ENCODE measurements at regions not wholly inside any gene's neighbourhood (a gene's known extent, or its start where the extent isn't known, plus 50 kb on each side); places are given as distances from the start of the nearest gene placed in this dataset.

- FAIRE-seq, result no peak
- 0% methylated on average over 3 of the region's 3 CpGs for whole genome bisulfite sequencing (ENCODE audit: insufficient coverage, insufficient replicate concordance, low lambda C conversion rate, missing lambda C conversion rate)
- intact Hi-C loops (cut with micrococcal nuclease; ENCODE audit: unreplicated experiment) (no loop called here), in situ Hi-C loops (cut with MboI) (no loop called here)
- no peak overlapping the region for H3K4me2 ChIP-seq (ENCODE audit: control insufficient read depth, insufficient read depth)
- no peaks in the 10 kb centered on the region for H3K36me3 ChIP-seq (ENCODE audit: control insufficient read depth in 2 of 2, insufficient read depth in 2 of 2, low read length in 1 of 2)
- POLR2A ChIA-PET, result no interaction called here
- H3K79me2 ChIP-seq (ENCODE audit: control insufficient read depth, insufficient read depth, low read length), result no peaks in the 10 kb centered on the region
- RAD21 ChIA-PET (ENCODE audit: unreplicated experiment), result no interaction called here
- no peak overlapping the region for H2AFZ ChIP-seq (ENCODE audit: control insufficient read depth, low read depth, low read length)
- TF ChIP-seq, protein P1, sequence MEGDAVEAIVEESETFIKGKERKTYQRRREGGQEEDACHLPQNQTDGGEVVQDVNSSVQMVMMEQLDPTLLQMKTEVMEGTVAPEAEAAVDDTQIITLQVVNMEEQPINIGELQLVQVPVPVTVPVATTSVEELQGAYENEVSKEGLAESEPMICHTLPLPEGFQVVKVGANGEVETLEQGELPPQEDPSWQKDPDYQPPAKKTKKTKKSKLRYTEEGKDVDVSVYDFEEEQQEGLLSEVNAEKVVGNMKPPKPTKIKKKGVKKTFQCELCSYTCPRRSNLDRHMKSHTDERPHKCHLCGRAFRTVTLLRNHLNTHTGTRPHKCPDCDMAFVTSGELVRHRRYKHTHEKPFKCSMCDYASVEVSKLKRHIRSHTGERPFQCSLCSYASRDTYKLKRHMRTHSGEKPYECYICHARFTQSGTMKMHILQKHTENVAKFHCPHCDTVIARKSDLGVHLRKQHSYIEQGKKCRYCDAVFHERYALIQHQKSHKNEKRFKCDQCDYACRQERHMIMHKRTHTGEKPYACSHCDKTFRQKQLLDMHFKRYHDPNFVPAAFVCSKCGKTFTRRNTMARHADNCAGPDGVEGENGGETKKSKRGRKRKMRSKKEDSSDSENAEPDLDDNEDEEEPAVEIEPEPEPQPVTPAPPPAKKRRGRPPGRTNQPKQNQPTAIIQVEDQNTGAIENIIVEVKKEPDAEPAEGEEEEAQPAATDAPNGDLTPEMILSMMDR (IDR thresholded peaks at IDR 0.05 in 2 of 3, conservative IDR thresholded peaks at IDR 0.05 in 1 of 3; ENCODE audit: control insufficient read depth in 2 of 3, extremely low read depth in 1 of 3, insufficient read depth in 1 of 3, low read depth in 3 of 3, low read length in 3 of 3), result no peak
- TF ChIP-seq BMI1 (IDR thresholded peaks at IDR 0.05; ENCODE audit: borderline replicate concordance), result no peak
- TF ChIP-seq USF2 (IDR thresholded peaks at IDR 0.05; ENCODE audit: borderline replicate concordance, low read depth, low read length), result no peak
- TF ChIP-seq ATF2 (IDR thresholded peaks at IDR 0.05; ENCODE audit: low read length), result no peak
- no peak for TF ChIP-seq EGR1 (IDR thresholded peaks at IDR 0.05; ENCODE audit: borderline replicate concordance in 1 of 2, low read depth in 2 of 2, low read length in 2 of 2)
- no peak for TF ChIP-seq CHD1 (IDR thresholded peaks at IDR 0.05; ENCODE audit: low read depth, low read length)
- no peak for ATAC-seq
- no peak overlapping the region for H3K4me3 ChIP-seq
- no peak for DNase-seq (ENCODE audit: low read depth, low spot score)
- SMC1A ChIA-PET (ENCODE audit: uncharacterized antibody, unreplicated experiment), result no interaction called here
- no peaks in the 10 kb centered on the region for H3K4me1 ChIP-seq (ENCODE audit: control insufficient read depth, insufficient read depth, low read length)
- H3K9ac ChIP-seq (ENCODE audit: control insufficient read depth, insufficient read depth, low read length), result no peak overlapping the region
- no peaks in the 10 kb centered on the region for H3K27me3 ChIP-seq (replicated peaks in 1 of 2; ENCODE audit: control insufficient read depth in 2 of 2, insufficient read depth in 2 of 2, low read length in 1 of 2)
- no peak overlapping the region for H3K27ac ChIP-seq (ENCODE audit: control insufficient read depth, insufficient read depth)
- CTCF ChIA-PET, result no interaction called here
- no peaks in the 10 kb centered on the region for H4K20me1 ChIP-seq (ENCODE audit: control insufficient read depth, insufficient read depth)
- no TSS peak for BruUV-seq (replicated peaks)
- no peaks in the 10 kb centered on the region for H3K9me3 ChIP-seq (replicated peaks; ENCODE audit: control insufficient read depth, insufficient read depth, low read length)
Observed at GRCh38 chr2:39989888-39990287, 210.8 kb upstream of the THUMPD2 start.

Data from GM12878 (cell line).